IMR-90 (cell line): ENCODE measurements at regions not wholly inside any gene's neighbourhood (a gene's known extent, or its start where the extent isn't known, plus 50 kb on each side); places are given as distances from the start of the nearest gene placed in this dataset.

Source experiments
- ATAC-seq: fragments of 200-7000 bp; cut with Tn5 transposase; 2 replicates; pipeline ENCODE4 v1.9.1; 2020; ENCODE audit warnings: low read depth, mild to moderate bottlenecking, moderate library complexity
- BruUV-seq: library from RNA; stranded (reverse); fragments of 400-500 nt; replicated peaks from 2 replicates; lab custom pipeline; 2021; lab: Mats Ljungman, UMichigan
- CTCF ChIA-PET: fragments of 300-600 bp; formaldehyde crosslinking; extraction: SDS; loops from one replicate; lab custom pipeline; 2021; ENCODE audit warnings: antibody characterized with exemption; lab: Yijun Ruan, JAX
- POLR2A ChIA-PET: fragments of 300-600 bp; sonication (Branson Sonifier 250); formaldehyde crosslinking; loops from one replicate; lab custom pipeline; 2022; ENCODE audit warnings: antibody characterized with exemption; ENCODE audit not compliant: unreplicated experiment; lab: Charles Lee
- DNase-seq: peaks from one replicate; pipeline ENCODE4 v3.0.0; 2013
- H2AFZ ChIP-seq: replicated peaks from 2 replicates; pipeline ENCODE3; 2013; ENCODE audit warnings: low read length, mild to moderate bottlenecking; ENCODE audit not compliant: poor library complexity
- H2AK5ac ChIP-seq: 2 replicates; pipeline ENCODE4 v1.6.1; 2013; ENCODE audit warnings: low read depth, low read length, inconsistent platforms
- H2AK9ac ChIP-seq: replicated peaks from 2 replicates; pipeline ENCODE3; 2013; ENCODE audit warnings: mild to moderate bottlenecking, low read depth, low read length, moderate library complexity; ENCODE audit not compliant: poor library complexity
- H2BK120ac ChIP-seq: 2 replicates; pipeline ENCODE4 v1.6.1; 2013; ENCODE audit warnings: low read depth, low read length, inconsistent platforms
- H2BK15ac ChIP-seq: 3 replicates; pipeline ENCODE4 v1.6.1; 2013; ENCODE audit warnings: low read depth, low read length, inconsistent platforms
- H2BK20ac ChIP-seq: 2 replicates; pipeline ENCODE4 v1.6.1; 2013; ENCODE audit warnings: low read depth, mild to moderate bottlenecking, inconsistent platforms, low read length, moderate library complexity
- H2BK5ac ChIP-seq: 2 replicates; pipeline ENCODE4 v1.6.1; 2013; ENCODE audit warnings: mild to moderate bottlenecking, low read depth, low read length, inconsistent platforms; ENCODE audit not compliant: poor library complexity, severe bottlenecking
- H3K14ac ChIP-seq: replicated peaks from 2 replicates; pipeline ENCODE4 v1.6.1; 2013; ENCODE audit warnings: low read depth, low read length, inconsistent platforms
- H3K18ac ChIP-seq: 2 replicates; pipeline ENCODE4 v1.6.1; 2013; ENCODE audit warnings: low read depth, low read length, control low read depth
- H3K23ac ChIP-seq: 2 replicates; pipeline ENCODE4 v1.6.1; 2013; ENCODE audit warnings: low read depth, low read length, inconsistent platforms
- H3K27ac ChIP-seq: 2 replicates; pipeline ENCODE4 v1.5.1; 2013; ENCODE audit warnings: mild to moderate bottlenecking, control low read depth, low read length; ENCODE audit not compliant: insufficient read depth
- H3K27me3 ChIP-seq: 2 replicates; pipeline ENCODE4 v1.6.1; 2013; ENCODE audit warnings: low read length; ENCODE audit not compliant: control insufficient read depth, insufficient read depth
- H3K36me3 ChIP-seq: 2 replicates; pipeline ENCODE4 v1.6.1; 2013; ENCODE audit warnings: low read length, mixed read lengths; ENCODE audit not compliant: control insufficient read depth, insufficient read depth
- H3K4ac ChIP-seq: 2 replicates; pipeline ENCODE4 v1.6.1; 2013; ENCODE audit warnings: low read depth, low read length, inconsistent platforms
- H3K4me1 ChIP-seq: 2 replicates; pipeline ENCODE4 v1.6.1; 2013; ENCODE audit warnings: low read length, mixed read lengths; ENCODE audit not compliant: control insufficient read depth, insufficient read depth
- H3K4me2 ChIP-seq: 2 replicates; pipeline ENCODE4 v1.6.1; 2013; ENCODE audit warnings: low read depth, mild to moderate bottlenecking, control low read depth, low read length, moderate library complexity
- H3K4me3 ChIP-seq: 2 replicates; pipeline ENCODE4 v1.5.1; 2013; ENCODE audit warnings: low read depth, mild to moderate bottlenecking, control low read depth, low read length, moderate library complexity; ENCODE audit not compliant: insufficient read depth
- H3K56ac ChIP-seq: 2 replicates; pipeline ENCODE4 v1.6.1; 2013; ENCODE audit warnings: low read length, inconsistent platforms; ENCODE audit not compliant: insufficient read depth; ENCODE audit errors: extremely low read depth
- H3K79me1 ChIP-seq, 2 experiments: 2 replicates each; pipeline ENCODE4 v1.6.1; 2013; ENCODE audit warnings: low read length in 2 of 2, inconsistent platforms in 1 of 2, low read depth in 1 of 2
- H3K9ac ChIP-seq: 2 replicates; pipeline ENCODE4 v1.6.1; 2013; ENCODE audit warnings: low read depth, low read length, control low read depth
- H3K9me1 ChIP-seq: 2 replicates; pipeline ENCODE4 v1.6.1; 2013; ENCODE audit warnings: low read length, inconsistent platforms; ENCODE audit not compliant: insufficient read depth
- H3K9me3 ChIP-seq: 2 replicates; pipeline ENCODE4 v1.6.1; 2013; ENCODE audit warnings: low read length; ENCODE audit not compliant: control insufficient read depth, insufficient read depth
- H4K20me1 ChIP-seq: 2 replicates; pipeline ENCODE4 v1.6.1; 2013; ENCODE audit warnings: low read length, inconsistent platforms; ENCODE audit not compliant: insufficient read depth
- H4K5ac ChIP-seq: 2 replicates; pipeline ENCODE4 v1.6.1; 2013; ENCODE audit warnings: mild to moderate bottlenecking, low read depth, low read length, control low read depth
- H4K8ac ChIP-seq, 2 experiments: 2 replicates each; pipeline ENCODE4 v1.6.1; 2013; ENCODE audit warnings: low read depth in 2 of 2, low read length in 2 of 2, control low read depth in 1 of 2, inconsistent platforms in 1 of 2
- H4K91ac ChIP-seq: 2 replicates; pipeline ENCODE4 v1.6.1; 2013; ENCODE audit warnings: low read depth, low read length, inconsistent platforms; ENCODE audit not compliant: insufficient read depth
- CHD1 ChIP-seq: IDR thresholded peaks from 2 replicates; pipeline ENCODE4 v1.6.1; 2012; ENCODE audit warnings: low read depth, low read length, improper control_type of control experiment
- MXI1 ChIP-seq: IDR thresholded peaks from 2 replicates; pipeline ENCODE4 v1.6.1; 2012; ENCODE audit warnings: low read depth, mild to moderate bottlenecking, low read length, moderate library complexity, borderline replicate concordance
- POLR2A ChIP-seq: IDR thresholded peaks from 2 replicates; pipeline ENCODE4 v1.6.1; 2012; ENCODE audit warnings: mild to moderate bottlenecking, low read depth, low read length
- RAD21 ChIP-seq: IDR thresholded peaks from 2 replicates; pipeline ENCODE4 v1.6.1; 2012; ENCODE audit warnings: low read length, improper control_type of control experiment
- WGBS, 2 experiments: methylation state at CpG; one replicate each; pipeline versions ENCODE4 v1.1.5 to v1.1.7; 2013; ENCODE audit warnings: missing lambda C conversion rate in 2 of 2; ENCODE audit not compliant: insufficient read length in 1 of 2; ENCODE audit errors: extremely low coverage in 2 of 2; 5-methylcytosine and 5-hydroxymethylcytosine counted together
- dilution Hi-C: fragments of 300-500 bp; cut with HindIII; formaldehyde crosslinking; loops from one replicate; pipeline ENCODE4 v1.14.3; 2018; ENCODE audit warnings: low sequenced_read_pairs; ENCODE audit not compliant: unreplicated experiment
- in situ Hi-C: fragments of 300-500 bp; cut with MboI; formaldehyde crosslinking; loops from 3 replicates; pipeline ENCODE4 v1.14.3; 2019; ENCODE audit warnings: low sequenced_read_pairs, inconsistent platforms, mixed read lengths
- intact Hi-C: fragments of 100-400 bp; cut with micrococcal nuclease; formaldehyde crosslinking; loops from 2 replicates; pipeline ENCODE4 v1.10.0; 2022
- TF ChIP-seq, protein P1 (sequence below): fragments of 150-350 bp; IDR thresholded peaks from 2 replicates; pipeline ENCODE4 v1.6.1; 2017; ENCODE audit warnings: mild to moderate bottlenecking, antibody characterized with exemption, low read length, low read depth

DNA sequence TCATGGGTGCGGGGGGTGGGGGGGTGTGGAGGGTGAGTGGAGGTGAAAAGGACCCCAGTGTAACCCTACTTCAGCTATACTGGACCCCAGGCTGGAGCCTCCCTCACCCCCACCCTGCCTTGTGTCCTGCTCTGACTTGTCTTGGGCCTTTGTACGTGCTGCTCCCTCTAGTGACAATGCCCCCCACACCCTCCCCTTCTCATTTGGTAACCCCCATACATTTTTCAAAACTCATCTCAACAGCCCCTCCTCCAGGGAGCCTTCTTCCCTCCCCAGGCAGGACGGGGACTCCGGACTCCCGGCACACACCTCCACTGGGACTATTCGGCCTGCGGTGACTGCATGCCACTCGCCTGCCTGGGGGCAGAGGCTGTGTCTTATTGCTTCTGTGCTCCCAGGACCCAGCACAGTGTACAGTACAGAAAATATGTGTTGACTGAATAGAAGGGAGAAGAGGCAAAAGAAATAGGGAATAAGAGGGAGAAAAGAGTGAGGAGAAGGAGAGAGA, 108.2 kb downstream of the VEGFA start:
- Histone ChIP-seq H3K56ac (no peak overlapping the region), H3K27ac (no peak overlapping the region), H2BK15ac (no peak overlapping the region), H4K8ac (no peak overlapping the region), H3K18ac (no peak overlapping the region), H2AK5ac (no peak overlapping the region), H4K91ac (no peak overlapping the region), H3K9me3 (no peaks in the 10 kb centered on the region), H2AK9ac (no peak overlapping the region), H3K9ac (no peak overlapping the region), H3K23ac (no peak overlapping the region), H3K27me3 (peaks cover 15% of the 10 kb centered on the region), H3K36me3 (no peaks in the 10 kb centered on the region), H3K14ac (no peak overlapping the region), H2BK20ac (no peak overlapping the region), H3K79me1 (no peaks in the 10 kb centered on the region), H4K5ac (no peak overlapping the region), H3K4ac (no peak overlapping the region), H3K4me3 (no peak overlapping the region), H3K9me1 (no peaks in the 10 kb centered on the region), H2AFZ (no peak overlapping the region), H3K4me2 (no peak overlapping the region), H2BK5ac (no peak overlapping the region), H2BK120ac (no peak overlapping the region), H3K4me1 (no peaks in the 10 kb centered on the region), H4K20me1 (no peaks in the 10 kb centered on the region)
- 100% methylated on average over 1 of the region's 8 CpGs; no CpG with 5 or more reads in 1 of the 2 experiments for WGBS, 2 experiments
- dilution Hi-C loops: no loop called here
- ATAC-seq (no peak), DNase-seq (no peak)
- POLR2A ChIA-PET: no interaction called here
- TF ChIP-seq MXI1 (no peak), CHD1 (no peak), RAD21 (no peak), POLR2A (no peak)
- TF ChIP-seq, protein P1, sequence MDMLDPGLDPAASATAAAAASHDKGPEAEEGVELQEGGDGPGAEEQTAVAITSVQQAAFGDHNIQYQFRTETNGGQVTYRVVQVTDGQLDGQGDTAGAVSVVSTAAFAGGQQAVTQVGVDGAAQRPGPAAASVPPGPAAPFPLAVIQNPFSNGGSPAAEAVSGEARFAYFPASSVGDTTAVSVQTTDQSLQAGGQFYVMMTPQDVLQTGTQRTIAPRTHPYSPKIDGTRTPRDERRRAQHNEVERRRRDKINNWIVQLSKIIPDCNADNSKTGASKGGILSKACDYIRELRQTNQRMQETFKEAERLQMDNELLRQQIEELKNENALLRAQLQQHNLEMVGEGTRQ: no peak
- CTCF ChIA-PET: no interaction called here
- in situ Hi-C loops: no loop called here
- BruUV-seq: no TSS peak
- intact Hi-C loops: no loop called here
